Neuronal stem cell (in vitro differentiated cells): ENCODE measurements at regions not wholly inside any gene's neighbourhood (a gene's known extent, or its start where the extent isn't known, plus 50 kb on each side); places are given as distances from the start of the nearest gene placed in this dataset.

Experiments used
- DNase-seq: peaks from one replicate; pipeline ENCODE4 v3.0.0-alpha.2; 2013; ENCODE audit warnings: low spot score
- H2AFZ ChIP-seq: one replicate; pipeline ENCODE4 v1.6.1; 2013; ENCODE audit warnings: mild to moderate bottlenecking, low read length, inconsistent platforms
- H2AK5ac ChIP-seq: 2 replicates; pipeline ENCODE4 v1.6.1; 2013; ENCODE audit warnings: low read depth, mild to moderate bottlenecking, inconsistent platforms, low read length, moderate library complexity, mixed read lengths
- H2BK120ac ChIP-seq: 2 replicates; pipeline ENCODE4 v1.6.1; 2013; ENCODE audit warnings: low read depth, mild to moderate bottlenecking, inconsistent platforms, low read length, moderate library complexity, mixed read lengths
- H2BK12ac ChIP-seq: one replicate; pipeline ENCODE4 v1.6.1; 2013; ENCODE audit warnings: low read length, inconsistent platforms
- H2BK15ac ChIP-seq: 2 replicates; pipeline ENCODE4 v1.6.1; 2013; ENCODE audit warnings: mild to moderate bottlenecking, low read length, inconsistent platforms, mixed read lengths
- H2BK5ac ChIP-seq: one replicate; pipeline ENCODE4 v1.6.1; 2013; ENCODE audit warnings: inconsistent platforms, mild to moderate bottlenecking, low read length, moderate library complexity
- H3K14ac ChIP-seq: one replicate; pipeline ENCODE4 v1.6.1; 2013; ENCODE audit warnings: low read length, inconsistent platforms
- H3K18ac ChIP-seq: 2 replicates; pipeline ENCODE4 v1.6.1; 2013; ENCODE audit warnings: low read length, inconsistent platforms
- H3K23ac ChIP-seq: 2 replicates; pipeline ENCODE4 v1.6.1; 2013; ENCODE audit warnings: low read depth, mild to moderate bottlenecking, mixed read lengths, low read length, inconsistent platforms; ENCODE audit not compliant: poor library complexity
- H3K27ac ChIP-seq: replicated peaks from 3 replicates; pipeline ENCODE4 v1.5.1; 2013; ENCODE audit warnings: low read length, inconsistent platforms
- H3K27me3 ChIP-seq, 3 experiments: 2 replicates each; pipeline ENCODE4 v1.6.1; 2013; ENCODE audit warnings: low read length in 3 of 3, mild to moderate bottlenecking in 2 of 3, inconsistent platforms in 1 of 3, low read depth in 1 of 3, mixed read lengths in 1 of 3, moderate library complexity in 1 of 3; ENCODE audit not compliant: control insufficient read depth in 3 of 3, insufficient read depth in 3 of 3
- H3K36me3 ChIP-seq, 2 donors: replicated peaks in 1 of 2; 2 replicates each; pipeline ENCODE4 v1.6.1; 2013; ENCODE audit warnings: low read length in 2 of 2; ENCODE audit not compliant: control insufficient read depth in 2 of 2, insufficient read depth in 2 of 2
- H3K4ac ChIP-seq: 2 replicates; pipeline ENCODE4 v1.6.1; 2013; ENCODE audit warnings: inconsistent platforms, mild to moderate bottlenecking, low read length, moderate library complexity
- H3K4me1 ChIP-seq, 2 donors: 1 replicate in 1 of 2; 2 replicates in 1 of 2; pipeline ENCODE4 v1.6.1; 2013; ENCODE audit warnings: low read length in 2 of 2, low read depth in 1 of 2; ENCODE audit not compliant: control insufficient read depth in 2 of 2, insufficient read depth in 1 of 2
- H3K4me2 ChIP-seq: one replicate; pipeline ENCODE4 v1.6.1; 2013; ENCODE audit warnings: mild to moderate bottlenecking, low read length, inconsistent platforms; ENCODE audit not compliant: insufficient read depth, poor library complexity, severe bottlenecking
- H3K4me3 ChIP-seq, 2 donors: 2 replicates each; pipeline ENCODE4 v1.5.1; 2013; ENCODE audit warnings: low read length in 2 of 2, mild to moderate bottlenecking in 2 of 2, inconsistent platforms in 1 of 2, moderate library complexity in 1 of 2
- H3K79me1 ChIP-seq: one replicate; pipeline ENCODE4 v1.6.1; 2013; ENCODE audit warnings: low read depth, mild to moderate bottlenecking, inconsistent platforms, low read length, moderate library complexity
- H3K9ac ChIP-seq: one replicate; pipeline ENCODE4 v1.6.1; 2013; ENCODE audit warnings: mild to moderate bottlenecking, low read depth, low read length, inconsistent platforms; ENCODE audit not compliant: poor library complexity
- H3K9me3 ChIP-seq, 2 donors: replicated peaks in 1 of 2; 2 replicates each; pipeline versions ENCODE3 to v1.6.1; 2013; ENCODE audit warnings: low read length in 2 of 2, mild to moderate bottlenecking in 2 of 2, inconsistent platforms in 1 of 2, low read depth in 1 of 2, mixed read lengths in 1 of 2, moderate library complexity in 1 of 2; ENCODE audit not compliant: control insufficient read depth in 2 of 2, insufficient read depth in 1 of 2
- H4K8ac ChIP-seq: one replicate; pipeline ENCODE4 v1.6.1; 2013; ENCODE audit warnings: low read depth, mild to moderate bottlenecking, inconsistent platforms, low read length, moderate library complexity
- H4K91ac ChIP-seq: one replicate; pipeline ENCODE4 v1.6.1; 2013; ENCODE audit warnings: low read length, low read depth, mild to moderate bottlenecking, inconsistent platforms; ENCODE audit not compliant: poor library complexity
- WGBS, 2 donors: extraction: QIAGEN DNeasy Blood & Tissue Kit; methylation state at CpG; one replicate each; pipeline ENCODE4 v1.1.7; 2013; ENCODE audit warnings: missing lambda C conversion rate in 2 of 2, mixed read lengths in 1 of 2; ENCODE audit not compliant: insufficient read length in 2 of 2, insufficient replicate concordance in 1 of 2; ENCODE audit errors: extremely low coverage in 2 of 2; 5-methylcytosine and 5-hydroxymethylcytosine counted together

- H3K4me3 ChIP-seq, result no peak overlapping the region
- H2AK5ac ChIP-seq, result no peak overlapping the region
These were observed 74.4 kb upstream of the MAP1LC3B2 start for GRCh38 chr12:116484807-116485206.

GRCh38 chr12:116489116-116489515 lies 70.1 kb upstream of the MAP1LC3B2 start:
- H3K27ac ChIP-seq, result no peak overlapping the region
- H3K18ac ChIP-seq, result no peak overlapping the region
- H3K79me1 ChIP-seq, result no peaks in the 10 kb centered on the region
- H3K14ac ChIP-seq, result no peak overlapping the region
- H2BK12ac ChIP-seq, result no peak overlapping the region
- no peak overlapping the region for H3K4ac ChIP-seq
- no peaks in the 10 kb centered on the region for H3K9me3 ChIP-seq
- no peak overlapping the region for H3K4me3 ChIP-seq
- no peak overlapping the region for H3K4me2 ChIP-seq
- no peak overlapping the region for H2BK15ac ChIP-seq
- no CpG with 5 or more reads among the region's 3 CpGs for WGBS, 2 donors
- no peak overlapping the region for H2BK120ac ChIP-seq
- H3K36me3 ChIP-seq, result no peaks in the 10 kb centered on the region
- H2AK5ac ChIP-seq, result no peak overlapping the region
- H2BK5ac ChIP-seq, result no peak overlapping the region
- H3K23ac ChIP-seq, result no peak overlapping the region
- DNase-seq, result no peak
- H4K8ac ChIP-seq, result no peak overlapping the region
- no peaks in the 10 kb centered on the region for H3K27me3 ChIP-seq
- no peak overlapping the region for H3K9ac ChIP-seq
- no peaks in the 10 kb centered on the region for H3K4me1 ChIP-seq
- no peak overlapping the region for H4K91ac ChIP-seq
- H2AFZ ChIP-seq, result no peak overlapping the region

More at GRCh38 chr12:116484807-116485206, 74.4 kb upstream of the MAP1LC3B2 start:
- H2AFZ ChIP-seq, result no peak overlapping the region
- no peak overlapping the region for H4K8ac ChIP-seq
- H3K27me3 ChIP-seq, result no peaks in the 10 kb centered on the region
- H3K18ac ChIP-seq, result no peak overlapping the region
- H3K4me1 ChIP-seq, result peaks cover 0 to 2% of the 10 kb centered on the region in 2 donors
- H2BK15ac ChIP-seq, result no peak overlapping the region
- peaks cover 0 to 2% of the 10 kb centered on the region in 2 donors for H3K9me3 ChIP-seq
- no peak overlapping the region for H2BK5ac ChIP-seq
- DNase-seq, result no peak
- H3K4me2 ChIP-seq, result no peak overlapping the region
- no peak overlapping the region for H3K9ac ChIP-seq
- no peak overlapping the region for H2BK120ac ChIP-seq
- no CpG with 5 or more reads among the region's 5 CpGs for WGBS, 2 donors
- H2BK12ac ChIP-seq, result no peak overlapping the region
- H3K4ac ChIP-seq, result no peak overlapping the region
- H3K14ac ChIP-seq, result no peak overlapping the region
- no peaks in the 10 kb centered on the region for H3K36me3 ChIP-seq
- H3K23ac ChIP-seq, result no peak overlapping the region
- H4K91ac ChIP-seq, result no peak overlapping the region
- H3K27ac ChIP-seq, result no peak overlapping the region
- no peaks in the 10 kb centered on the region for H3K79me1 ChIP-seq

- no CpG with 5 or more reads among the region's 2 CpGs for WGBS, 2 donors
- Histone ChIP-seq H2BK15ac (no peak overlapping the region), H4K91ac (no peak overlapping the region), H3K4me2 (no peak overlapping the region), H3K27me3 (no peaks in the 10 kb centered on the region), H3K14ac (no peak overlapping the region), H2BK5ac (no peak overlapping the region), H3K27ac (no peak overlapping the region), H2BK120ac (no peak overlapping the region), H3K9ac (no peak overlapping the region), H4K8ac (no peak overlapping the region), H3K18ac (no peak overlapping the region), H3K36me3 (no peaks in the 10 kb centered on the region), H3K4me3 (no peak overlapping the region), H3K4ac (no peak overlapping the region), H3K9me3 (peaks cover 0 to 2% of the 10 kb centered on the region in 2 donors), H3K4me1 (peaks cover 0 to 2% of the 10 kb centered on the region in 2 donors), H2BK12ac (no peak overlapping the region), H3K23ac (no peak overlapping the region), H2AK5ac (no peak overlapping the region), H3K79me1 (no peaks in the 10 kb centered on the region), H2AFZ (no peak overlapping the region)
- DNase-seq, result no peak
These were observed 68.7 kb upstream of the MAP1LC3B2 start for GRCh38 chr12:116490471-116490870.

- no peak overlapping the region for H3K18ac ChIP-seq
- no peak overlapping the region for H2BK15ac ChIP-seq
- no peak overlapping the region for H3K4ac ChIP-seq
- no peak overlapping the region for H3K4me2 ChIP-seq
- H2AFZ ChIP-seq, result no peak overlapping the region
- H2BK120ac ChIP-seq, result no peak overlapping the region
- H3K4me3 ChIP-seq, result no peak overlapping the region
- H3K36me3 ChIP-seq, result no peaks in the 10 kb centered on the region
- no peak overlapping the region for H3K14ac ChIP-seq
- no peak for DNase-seq
- peaks cover 0 to 2% of the 10 kb centered on the region in 2 donors for H3K9me3 ChIP-seq
- no CpG with 5 or more reads among the region's 8 CpGs for WGBS, 2 donors
- H3K9ac ChIP-seq, result no peak overlapping the region
- H3K4me1 ChIP-seq, result peaks cover 0 to 2% of the 10 kb centered on the region in 2 donors
- H3K23ac ChIP-seq, result no peak overlapping the region
- H2BK12ac ChIP-seq, result no peak overlapping the region
- H3K79me1 ChIP-seq, result no peaks in the 10 kb centered on the region
- no peak overlapping the region for H2BK5ac ChIP-seq
- no peak overlapping the region for H4K8ac ChIP-seq
- H2AK5ac ChIP-seq, result no peak overlapping the region
- H4K91ac ChIP-seq, result no peak overlapping the region
- H3K27me3 ChIP-seq, result no peaks in the 10 kb centered on the region
- no peak overlapping the region for H3K27ac ChIP-seq
These were observed 66.4 kb upstream of the MAP1LC3B2 start for GRCh38 chr12:116492703-116493324.
